OCI-LY7 (cell line): ENCODE measurements at regions not wholly inside any gene's neighbourhood (a gene's known extent, or its start where the extent isn't known, plus 50 kb on each side); places are given as distances from the start of the nearest gene placed in this dataset.

ENCODE experiments used
- BruUV-seq: library from RNA; stranded (reverse); fragments of 400-500 nt; replicated peaks from 2 replicates; lab custom pipeline; 2021; lab: Mats Ljungman, UMichigan
- CTCF ChIA-PET: fragments of 300-600 bp; sonication (Branson Sonifier 250); formaldehyde crosslinking; loops from one replicate; lab custom pipeline; 2022; ENCODE audit warnings: antibody characterized with exemption; ENCODE audit not compliant: unreplicated experiment; lab: Charles Lee
- POLR2A ChIA-PET: fragments of 300-600 bp; sonication (Branson Sonifier 250); formaldehyde crosslinking; loops from one replicate; lab custom pipeline; 2022; ENCODE audit warnings: antibody characterized with exemption; lab: Charles Lee
- DNase-seq: peaks from one replicate; pipeline ENCODE4 v3.0.0-alpha.2; 2015; ENCODE audit warnings: low spot score
- H2AFZ ChIP-seq: fragments of 200-600 bp; sonication (generic), shearing (Covaris generic); 2 replicates; pipeline ENCODE4 v1.6.1; 2014; ENCODE audit warnings: mild to moderate bottlenecking, antibody characterized with exemption, low read length, moderate library complexity
- H3K27ac ChIP-seq: fragments of 200-600 bp; sonication (generic); 2 replicates; pipeline ENCODE4 v1.5.1; 2014; ENCODE audit warnings: mixed run types, low read depth, mild to moderate bottlenecking, moderate library complexity, low read length, inconsistent platforms; ENCODE audit not compliant: poor library complexity, severe bottlenecking
- H3K36me3 ChIP-seq: fragments of 200-600 bp; sonication (generic); 2 replicates; pipeline ENCODE4 v1.6.1; 2014; ENCODE audit warnings: mild to moderate bottlenecking, antibody characterized with exemption, low read length, moderate library complexity, mixed read lengths; ENCODE audit not compliant: insufficient read depth
- H3K4me1 ChIP-seq: fragments of 200-600 bp; sonication (generic); 2 replicates; pipeline ENCODE4 v1.5.1; 2014; ENCODE audit warnings: mild to moderate bottlenecking, low read length; ENCODE audit not compliant: insufficient read depth, poor library complexity, severe bottlenecking
- H3K4me2 ChIP-seq: fragments of 200-600 bp; sonication (generic); 2 replicates; pipeline ENCODE4 v1.6.1; 2014; ENCODE audit warnings: mild to moderate bottlenecking, low read length
- H3K4me3 ChIP-seq: fragments of 200-600 bp; sonication (generic); 2 replicates; pipeline ENCODE4 v1.5.1; 2014; ENCODE audit warnings: mild to moderate bottlenecking, low read depth, low read length; ENCODE audit not compliant: poor library complexity, severe bottlenecking
- H3K79me2 ChIP-seq: fragments of 200-600 bp; sonication (generic); 2 replicates; pipeline ENCODE4 v1.6.1; 2016; ENCODE audit warnings: low read depth, mild to moderate bottlenecking, low read length, moderate library complexity, mixed read lengths; ENCODE audit not compliant: insufficient read depth
- H3K9me2 ChIP-seq: fragments of 200-600 bp; sonication (generic); 2 replicates; pipeline ENCODE4 v1.6.1; 2016; ENCODE audit warnings: mild to moderate bottlenecking, low read length, mixed read lengths; ENCODE audit not compliant: insufficient read depth
- H3K9me3 ChIP-seq: fragments of 200-600 bp; sonication (generic); 2 replicates; pipeline ENCODE4 v1.6.1; 2014; ENCODE audit warnings: mild to moderate bottlenecking, mixed run types, low read length, mixed read lengths
- H4K20me1 ChIP-seq: fragments of 200-600 bp; sonication (generic); 2 replicates; pipeline ENCODE4 v1.6.1; 2014; ENCODE audit warnings: mild to moderate bottlenecking, antibody characterized with exemption, low read length, moderate library complexity, mixed read lengths; ENCODE audit not compliant: insufficient read depth
- EZH2phosphoT487 ChIP-seq: fragments of 200-600 bp; sonication (generic); IDR thresholded peaks from 2 replicates; pipeline ENCODE4 v1.6.1; 2018; ENCODE audit warnings: low read depth, borderline replicate concordance, mild to moderate bottlenecking, mixed run types, antibody characterized with exemption, low read length, moderate library complexity, mixed read lengths
- intact Hi-C: fragments of 100-400 bp; cut with micrococcal nuclease; formaldehyde crosslinking; loops from one replicate; pipeline ENCODE4 v1.10.0; 2022; ENCODE audit not compliant: unreplicated experiment
- TF ChIP-seq, protein P1 (sequence below): fragments of 200-600 bp; sonication (generic); conservative IDR thresholded peaks from 2 replicates; pipeline ENCODE4 v1.5.1; 2014; ENCODE audit warnings: mild to moderate bottlenecking, antibody characterized with exemption, low read length, moderate library complexity, mixed read lengths

DNA sequence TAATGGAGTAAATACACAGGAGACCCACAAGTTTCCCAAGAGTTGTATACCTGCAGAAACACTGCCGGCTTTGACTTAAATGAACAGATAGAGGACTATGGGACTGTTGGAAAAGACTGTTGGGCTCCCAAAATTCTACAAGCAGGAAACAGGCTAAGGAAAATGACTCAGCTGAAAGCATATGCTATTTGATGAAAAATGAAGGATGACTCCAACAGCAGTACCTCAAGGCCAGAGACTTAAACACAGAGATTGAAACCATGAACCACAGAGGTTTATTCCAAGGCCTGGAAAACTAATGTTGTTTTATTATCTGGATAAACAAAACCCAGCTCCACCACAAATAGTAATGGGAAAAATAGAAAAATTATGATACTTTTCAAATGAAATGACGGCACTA lies 187.7 kb downstream of the TNFSF18 start:
- Histone ChIP-seq H3K4me2 (no peak overlapping the region), H3K27ac (no peak overlapping the region), H3K79me2 (no peaks in the 10 kb centered on the region), H3K4me1 (no peaks in the 10 kb centered on the region), H2AFZ (no peak overlapping the region), H3K9me2 (no peaks in the 10 kb centered on the region), H3K9me3 (no peaks in the 10 kb centered on the region), H4K20me1 (no peaks in the 10 kb centered on the region), H3K36me3 (no peaks in the 10 kb centered on the region), H3K4me3 (no peak overlapping the region)
- CTCF ChIA-PET, result no interaction called here
- no peak for DNase-seq
- POLR2A ChIA-PET, result interaction anchor here (0.6 to 1.2 kb wide), 3 partner anchors 33 to 509 kb away, joined by 3 to 5 read pairs (median 3); no protein-coding TSS in a partner anchor
- intact Hi-C loops, result no loop called here
- no TSS peak for BruUV-seq
- TF ChIP-seq EZH2phosphoT487, result no peak
- TF ChIP-seq, protein P1, sequence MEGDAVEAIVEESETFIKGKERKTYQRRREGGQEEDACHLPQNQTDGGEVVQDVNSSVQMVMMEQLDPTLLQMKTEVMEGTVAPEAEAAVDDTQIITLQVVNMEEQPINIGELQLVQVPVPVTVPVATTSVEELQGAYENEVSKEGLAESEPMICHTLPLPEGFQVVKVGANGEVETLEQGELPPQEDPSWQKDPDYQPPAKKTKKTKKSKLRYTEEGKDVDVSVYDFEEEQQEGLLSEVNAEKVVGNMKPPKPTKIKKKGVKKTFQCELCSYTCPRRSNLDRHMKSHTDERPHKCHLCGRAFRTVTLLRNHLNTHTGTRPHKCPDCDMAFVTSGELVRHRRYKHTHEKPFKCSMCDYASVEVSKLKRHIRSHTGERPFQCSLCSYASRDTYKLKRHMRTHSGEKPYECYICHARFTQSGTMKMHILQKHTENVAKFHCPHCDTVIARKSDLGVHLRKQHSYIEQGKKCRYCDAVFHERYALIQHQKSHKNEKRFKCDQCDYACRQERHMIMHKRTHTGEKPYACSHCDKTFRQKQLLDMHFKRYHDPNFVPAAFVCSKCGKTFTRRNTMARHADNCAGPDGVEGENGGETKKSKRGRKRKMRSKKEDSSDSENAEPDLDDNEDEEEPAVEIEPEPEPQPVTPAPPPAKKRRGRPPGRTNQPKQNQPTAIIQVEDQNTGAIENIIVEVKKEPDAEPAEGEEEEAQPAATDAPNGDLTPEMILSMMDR, result no peak

DNA sequence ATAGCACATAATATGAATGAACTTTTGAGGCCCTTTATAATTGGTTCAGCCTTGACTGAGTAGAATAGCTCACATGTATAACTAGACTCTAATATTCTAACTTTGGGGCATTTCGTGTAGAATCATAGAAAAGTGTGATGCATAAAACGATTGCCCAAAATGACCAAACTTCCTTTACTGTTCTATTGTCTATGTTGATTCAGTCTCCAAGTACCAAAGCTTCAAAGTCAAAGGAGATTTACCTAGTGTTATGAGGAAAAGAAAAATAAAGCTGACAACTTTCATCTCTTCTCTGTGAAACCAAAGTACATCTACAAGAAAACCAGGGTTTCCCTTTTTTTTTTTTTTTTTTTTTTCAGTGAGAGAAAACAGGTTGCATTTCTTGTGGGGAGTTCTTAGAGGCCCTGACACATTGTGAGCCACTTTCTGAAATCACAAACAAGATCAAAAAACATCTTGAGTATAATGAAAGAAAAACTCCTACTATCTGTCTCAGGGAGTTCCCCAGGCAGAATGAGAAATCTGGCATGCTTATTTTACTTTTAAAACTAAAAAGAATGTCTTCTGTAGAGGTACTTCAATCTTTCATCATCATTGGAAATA lies 183.4 kb downstream of the TNFSF18 start:
- Histone ChIP-seq H3K4me3 (no peak overlapping the region), H3K9me2 (no peaks in the 10 kb centered on the region), H3K79me2 (no peaks in the 10 kb centered on the region), H3K4me2 (no peak overlapping the region), H3K36me3 (no peaks in the 10 kb centered on the region), H3K4me1 (no peaks in the 10 kb centered on the region), H3K9me3 (no peaks in the 10 kb centered on the region), H4K20me1 (no peaks in the 10 kb centered on the region), H2AFZ (no peak overlapping the region), H3K27ac (no peak overlapping the region)
- no TSS peak for BruUV-seq
- CTCF ChIA-PET, result no interaction called here
- POLR2A ChIA-PET, result interaction anchor here (0.7 kb wide), 2 partner anchors 9 to 142 kb away, joined by 3 read pairs; no protein-coding TSS in a partner anchor
- DNase-seq, result no peak
- intact Hi-C loops, result no loop called here
- TF ChIP-seq EZH2phosphoT487, result no peak
- TF ChIP-seq, protein P1, result no peak

DNA sequence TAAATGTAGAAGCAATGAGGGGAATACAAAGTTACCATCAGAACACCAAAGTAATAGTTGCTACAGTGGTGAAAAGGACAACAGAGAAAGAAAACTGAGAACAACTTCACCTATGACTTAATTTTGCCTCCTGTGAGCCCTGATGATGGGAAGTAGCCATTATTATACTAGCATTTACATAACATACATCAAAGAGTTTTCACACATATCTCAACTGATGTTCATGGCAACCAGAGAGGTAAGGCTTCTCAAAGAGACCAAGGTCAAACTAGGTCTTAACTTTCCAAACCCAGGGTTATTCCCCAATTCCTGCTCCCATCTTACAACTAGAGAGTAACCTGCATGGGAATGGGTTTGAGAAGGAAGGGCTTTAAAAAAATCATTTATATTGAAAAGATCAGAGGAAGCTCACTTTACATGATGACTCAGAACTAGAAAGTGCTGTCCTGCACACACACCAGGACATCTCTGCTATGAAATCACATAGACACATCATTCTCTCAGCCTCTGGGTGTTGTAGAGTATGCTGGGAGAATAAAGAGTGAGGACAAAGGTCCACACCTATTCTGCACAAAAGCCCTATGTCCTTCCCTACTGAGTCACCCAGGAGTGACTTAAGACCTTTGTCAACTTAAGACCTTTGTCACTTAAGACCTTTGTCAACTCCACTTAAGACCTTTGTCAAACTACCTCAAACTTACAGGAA lies 179.7 kb downstream of the TNFSF18 start:
- H4K20me1 ChIP-seq, result no peaks in the 10 kb centered on the region
- BruUV-seq, result no TSS peak
- intact Hi-C loops, result no loop called here
- H3K4me3 ChIP-seq, result no peak overlapping the region
- no peak overlapping the region for H3K27ac ChIP-seq
- H3K4me1 ChIP-seq, result no peaks in the 10 kb centered on the region
- H2AFZ ChIP-seq, result no peak overlapping the region
- H3K79me2 ChIP-seq, result no peaks in the 10 kb centered on the region
- no peaks in the 10 kb centered on the region for H3K36me3 ChIP-seq
- no peaks in the 10 kb centered on the region for H3K9me3 ChIP-seq
- no peak for TF ChIP-seq EZH2phosphoT487
- TF ChIP-seq, protein P1, result no peak
- CTCF ChIA-PET, result no interaction called here
- POLR2A ChIA-PET, result no interaction called here
- H3K9me2 ChIP-seq, result no peaks in the 10 kb centered on the region
- DNase-seq, result no peak
- H3K4me2 ChIP-seq, result no peak overlapping the region
